ENCODE measurements at regions not wholly inside any gene's neighbourhood (a gene's known extent, or its start where the extent isn't known, plus 50 kb on each side); places are given as distances from the start of the nearest gene placed in this dataset.

DNA sequence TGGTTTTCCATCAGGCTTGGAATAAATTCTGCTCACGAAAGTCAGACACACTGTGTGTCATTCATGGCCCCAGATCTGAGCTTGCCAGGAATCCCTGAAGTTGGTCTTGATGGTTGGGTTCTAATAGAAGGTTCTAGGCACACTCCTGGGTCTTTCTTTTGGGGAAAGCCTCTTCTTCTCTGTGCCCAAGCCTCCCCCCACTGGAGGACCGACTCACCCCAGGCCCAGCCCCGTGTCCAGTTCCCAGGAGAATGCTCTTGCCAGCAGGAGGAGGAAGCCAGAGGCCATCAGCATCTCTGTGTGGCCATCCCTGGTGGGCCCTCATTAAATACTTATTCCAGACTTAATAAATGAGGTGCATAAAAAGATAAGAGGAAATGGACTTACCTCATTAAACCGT, 548.0 kb downstream of the TCERG1L start:
- TF ChIP-seq POLR2AphosphoS5 (IDR thresholded peaks at IDR 0.05) (no peak), POLR2A (IDR thresholded peaks at IDR 0.05) (no peak), EP300 (IDR thresholded peaks at IDR 0.05) (no peak)
- TF ChIP-seq, protein P1, sequence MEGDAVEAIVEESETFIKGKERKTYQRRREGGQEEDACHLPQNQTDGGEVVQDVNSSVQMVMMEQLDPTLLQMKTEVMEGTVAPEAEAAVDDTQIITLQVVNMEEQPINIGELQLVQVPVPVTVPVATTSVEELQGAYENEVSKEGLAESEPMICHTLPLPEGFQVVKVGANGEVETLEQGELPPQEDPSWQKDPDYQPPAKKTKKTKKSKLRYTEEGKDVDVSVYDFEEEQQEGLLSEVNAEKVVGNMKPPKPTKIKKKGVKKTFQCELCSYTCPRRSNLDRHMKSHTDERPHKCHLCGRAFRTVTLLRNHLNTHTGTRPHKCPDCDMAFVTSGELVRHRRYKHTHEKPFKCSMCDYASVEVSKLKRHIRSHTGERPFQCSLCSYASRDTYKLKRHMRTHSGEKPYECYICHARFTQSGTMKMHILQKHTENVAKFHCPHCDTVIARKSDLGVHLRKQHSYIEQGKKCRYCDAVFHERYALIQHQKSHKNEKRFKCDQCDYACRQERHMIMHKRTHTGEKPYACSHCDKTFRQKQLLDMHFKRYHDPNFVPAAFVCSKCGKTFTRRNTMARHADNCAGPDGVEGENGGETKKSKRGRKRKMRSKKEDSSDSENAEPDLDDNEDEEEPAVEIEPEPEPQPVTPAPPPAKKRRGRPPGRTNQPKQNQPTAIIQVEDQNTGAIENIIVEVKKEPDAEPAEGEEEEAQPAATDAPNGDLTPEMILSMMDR (IDR thresholded peaks at IDR 0.05) = no peak
